Ectodermal cell (in vitro differentiated cells): ENCODE measurements at regions not wholly inside any gene's neighbourhood (a gene's known extent, or its start where the extent isn't known, plus 50 kb on each side); places are given as distances from the start of the nearest gene placed in this dataset.
"Not testable (repeated sequence)": the region's sequence is repeated elsewhere in the genome, so short reads cannot be mapped to it uniquely, and the experiment has no call there.

Source experiments
- H3K27ac ChIP-seq: 2 replicates; pipeline ENCODE4 v1.7.0; 2013; ENCODE audit warnings: mild to moderate bottlenecking, low read depth, low read length; ENCODE audit not compliant: insufficient read depth, poor library complexity, severe bottlenecking
- H3K27me3 ChIP-seq: 2 replicates; pipeline ENCODE4 v1.7.0; 2013; ENCODE audit warnings: mild to moderate bottlenecking, low read length; ENCODE audit not compliant: insufficient read depth, control insufficient read depth, poor library complexity, severe bottlenecking
- H3K36me3 ChIP-seq: one replicate; pipeline ENCODE4 v1.7.0; 2013; ENCODE audit warnings: low read length; ENCODE audit not compliant: control insufficient read depth, insufficient read depth
- H3K4me1 ChIP-seq: one replicate; pipeline ENCODE4 v1.7.0; 2013; ENCODE audit warnings: low read length; ENCODE audit not compliant: control insufficient read depth, insufficient read depth
- H3K4me3 ChIP-seq: 2 replicates; pipeline ENCODE4 v1.7.0; 2013; ENCODE audit warnings: low read depth, low read length, control low read depth; ENCODE audit not compliant: insufficient read depth
- H3K9me3 ChIP-seq: 2 replicates; pipeline ENCODE4 v1.7.0; 2013; ENCODE audit warnings: mild to moderate bottlenecking, low read length, moderate library complexity; ENCODE audit not compliant: control insufficient read depth
- WGBS, 2 experiments: methylation state at CpG; one replicate each; pipeline ENCODE4 v1.1.7; 2013; ENCODE audit warnings: missing lambda C conversion rate in 2 of 2; 5-methylcytosine and 5-hydroxymethylcytosine counted together

DNA sequence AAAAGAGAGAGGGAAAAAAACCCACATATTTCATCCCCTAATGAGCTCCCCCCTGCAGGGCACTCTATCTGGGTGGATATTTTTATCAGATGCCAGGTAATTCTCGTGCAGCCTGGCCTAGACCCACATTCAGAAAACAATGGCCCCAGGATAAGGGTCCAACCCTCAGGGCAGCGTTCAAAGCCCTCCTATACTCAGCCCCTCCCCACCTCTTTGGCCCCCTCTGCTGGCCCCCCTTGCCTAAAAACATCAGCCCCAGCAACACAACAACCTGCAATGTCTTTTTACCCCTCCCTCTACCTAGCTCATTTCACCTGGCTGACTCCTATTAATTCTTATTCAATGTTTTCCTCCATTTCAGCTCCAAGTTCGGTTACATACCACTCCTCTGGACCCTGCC, 145.4 kb upstream of the MED14 start:
- H3K27me3 ChIP-seq: no peaks in the 10 kb centered on the region
- H3K9me3 ChIP-seq: no peaks in the 10 kb centered on the region
- WGBS, 2 experiments: 63 to 71% methylated on average over 3 of the region's 3 CpGs
- no peak overlapping the region for H3K27ac ChIP-seq
- no peak overlapping the region for H3K4me3 ChIP-seq
- H3K4me1 ChIP-seq: no peaks in the 10 kb centered on the region
- H3K36me3 ChIP-seq: no peaks in the 10 kb centered on the region

DNA sequence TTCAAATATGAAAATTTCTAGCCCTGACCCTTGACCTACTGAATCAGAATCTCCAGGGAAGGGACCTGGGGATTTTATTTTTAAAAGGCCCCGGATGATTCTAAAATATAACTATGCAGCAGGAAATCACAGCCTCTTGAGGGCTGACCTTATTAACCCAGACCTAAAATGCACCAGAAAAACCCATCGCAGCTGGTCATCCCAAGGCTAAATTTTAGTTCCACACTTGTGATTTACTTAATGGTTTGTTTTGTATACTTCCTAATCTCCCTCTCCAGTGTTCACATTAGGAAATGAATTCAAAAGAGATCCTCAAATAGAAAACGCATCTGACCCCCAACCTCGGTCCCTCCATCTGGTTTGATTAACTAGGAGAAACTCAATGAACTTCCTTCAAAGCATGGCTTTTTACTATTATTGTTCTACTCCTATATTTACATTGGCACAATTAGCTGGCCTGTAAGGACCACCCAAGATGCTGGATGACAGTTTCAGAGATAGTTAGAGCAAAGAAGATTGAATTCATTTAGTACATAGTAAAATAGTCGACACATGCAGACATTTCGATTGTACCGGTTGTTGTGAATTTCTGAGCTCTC, 147.8 kb upstream of the MED14 start:
- no peaks in the 10 kb centered on the region for H3K36me3 ChIP-seq
- H3K9me3 ChIP-seq: no peaks in the 10 kb centered on the region
- 96 to 98% methylated on average over 6 to 7 of the region's 7 CpGs for WGBS, 2 experiments
- no peaks in the 10 kb centered on the region for H3K27me3 ChIP-seq
- no peak overlapping the region for H3K4me3 ChIP-seq
- no peaks in the 10 kb centered on the region for H3K4me1 ChIP-seq
- no peak overlapping the region for H3K27ac ChIP-seq

DNA sequence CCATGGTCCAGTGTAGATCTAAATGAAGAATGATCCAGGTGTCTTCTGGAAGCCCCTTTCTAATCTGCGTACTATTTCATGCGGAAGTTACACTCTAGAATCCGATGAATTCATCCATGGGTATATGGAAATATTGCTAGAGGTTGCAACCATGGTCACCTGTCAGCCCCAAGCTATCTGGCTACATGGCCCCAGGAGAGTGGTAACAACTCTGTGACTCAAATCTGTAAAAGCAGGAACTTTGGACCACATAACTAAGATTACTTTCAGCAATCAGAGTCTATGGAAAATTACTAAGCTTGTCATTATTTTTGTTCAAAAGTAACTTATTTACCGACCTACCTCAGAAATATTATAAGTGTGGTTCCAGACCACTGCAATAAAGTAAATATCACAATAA, 150.6 kb upstream of the MED14 start:
- H3K27ac ChIP-seq: no peak overlapping the region
- no peaks in the 10 kb centered on the region for H3K9me3 ChIP-seq
- no peaks in the 10 kb centered on the region for H3K4me1 ChIP-seq
- H3K4me3 ChIP-seq: no peak overlapping the region
- no peaks in the 10 kb centered on the region for H3K36me3 ChIP-seq
- no peaks in the 10 kb centered on the region for H3K27me3 ChIP-seq
- WGBS, 2 experiments: 96 to 100% methylated on average over 3 of the region's 4 CpGs

DNA sequence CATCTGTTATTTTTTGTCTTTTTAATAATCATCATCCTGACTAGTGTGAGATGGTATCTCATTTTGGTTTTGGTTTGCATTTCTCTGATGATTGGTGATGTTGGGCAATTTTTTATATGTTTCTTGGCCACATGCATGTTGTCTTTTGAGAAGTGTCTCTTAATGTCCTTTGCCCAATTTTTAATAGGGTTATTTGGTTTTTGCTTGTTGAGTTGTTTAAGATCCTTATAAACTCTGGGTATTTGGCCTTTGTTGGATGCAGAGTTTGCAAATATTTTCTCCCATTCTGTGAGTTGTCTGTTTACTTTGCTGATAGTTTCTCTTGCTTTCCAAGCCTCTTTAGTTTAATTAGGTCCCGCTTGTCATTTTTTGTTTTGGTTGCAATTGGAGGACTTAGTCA, 152.1 kb upstream of the MED14 start:
- no peaks in the 10 kb centered on the region for H3K4me1 ChIP-seq
- no peak overlapping the region for H3K4me3 ChIP-seq
- H3K27me3 ChIP-seq: no peaks in the 10 kb centered on the region
- H3K27ac ChIP-seq: no peak overlapping the region
- H3K9me3 ChIP-seq: no peaks in the 10 kb centered on the region
- 100% methylated on average over 1 of the region's 1 CpG; no CpG with 5 or more reads in 1 of the 2 experiments for WGBS, 2 experiments
- no peaks in the 10 kb centered on the region for H3K36me3 ChIP-seq

DNA sequence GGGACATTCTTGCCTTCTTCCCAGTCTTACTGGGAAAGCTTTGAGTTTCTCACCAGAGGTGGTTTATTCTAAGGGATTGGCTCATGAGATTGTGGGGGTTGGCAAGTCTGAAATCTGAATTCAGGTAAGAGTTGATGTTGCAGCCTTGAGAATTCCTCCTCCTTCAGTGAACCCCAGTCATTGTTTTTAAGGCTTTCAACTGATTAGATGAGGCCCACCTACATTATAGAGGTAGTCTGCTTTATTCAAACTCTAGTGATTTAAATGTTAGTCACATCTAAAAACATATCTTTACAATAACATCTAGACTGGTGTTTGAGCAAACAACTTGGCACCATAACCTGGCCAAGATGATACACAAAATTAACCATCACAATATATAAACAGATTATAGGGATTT, 156.5 kb upstream of the MED14 start:
- H3K4me1 ChIP-seq: no peaks in the 10 kb centered on the region
- no peaks in the 10 kb centered on the region for H3K9me3 ChIP-seq
- no peaks in the 10 kb centered on the region for H3K36me3 ChIP-seq
- no peak overlapping the region for H3K27ac ChIP-seq
- no peaks in the 10 kb centered on the region for H3K27me3 ChIP-seq
- no peak overlapping the region for H3K4me3 ChIP-seq

DNA sequence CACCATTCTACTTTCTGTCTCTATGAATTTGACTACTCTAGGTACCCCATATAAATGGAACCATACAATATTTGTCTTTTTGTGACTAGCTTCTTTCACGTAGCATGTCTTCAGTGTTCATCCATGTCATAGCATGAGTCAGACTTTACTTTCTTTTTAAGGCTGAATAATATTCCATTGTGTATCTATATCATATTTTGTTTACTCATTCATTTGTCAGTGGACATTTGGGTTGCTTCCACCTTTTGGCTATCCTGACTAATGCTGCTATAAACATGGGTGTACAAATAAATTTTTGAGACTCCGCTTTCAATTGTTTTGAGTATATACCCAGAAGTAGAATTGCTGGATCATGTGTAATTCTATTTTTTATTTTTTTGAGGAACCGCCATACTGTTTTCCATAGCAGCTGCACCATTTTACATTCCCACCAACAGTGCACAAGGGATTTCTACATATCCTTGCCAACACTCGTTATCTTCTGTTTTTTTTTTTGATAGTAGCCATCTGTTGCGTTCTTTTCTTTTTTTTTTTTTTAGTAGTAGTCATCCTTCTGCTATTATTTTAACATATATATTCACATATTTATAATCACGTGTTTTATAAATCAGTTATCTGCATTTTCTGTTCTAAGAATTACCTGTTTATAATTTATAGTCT, 158.0 kb upstream of the MED14 start:
- Histone ChIP-seq H3K27me3 (no peaks in the 10 kb centered on the region), H3K9me3 (no peaks in the 10 kb centered on the region), H3K4me3 (no peak overlapping the region), H3K27ac (no peak overlapping the region), H3K4me1 (no peaks in the 10 kb centered on the region), H3K36me3 (no peaks in the 10 kb centered on the region)
- 86 to 100% methylated on average over 2 to 3 of the region's 6 CpGs for WGBS, 2 experiments

DNA sequence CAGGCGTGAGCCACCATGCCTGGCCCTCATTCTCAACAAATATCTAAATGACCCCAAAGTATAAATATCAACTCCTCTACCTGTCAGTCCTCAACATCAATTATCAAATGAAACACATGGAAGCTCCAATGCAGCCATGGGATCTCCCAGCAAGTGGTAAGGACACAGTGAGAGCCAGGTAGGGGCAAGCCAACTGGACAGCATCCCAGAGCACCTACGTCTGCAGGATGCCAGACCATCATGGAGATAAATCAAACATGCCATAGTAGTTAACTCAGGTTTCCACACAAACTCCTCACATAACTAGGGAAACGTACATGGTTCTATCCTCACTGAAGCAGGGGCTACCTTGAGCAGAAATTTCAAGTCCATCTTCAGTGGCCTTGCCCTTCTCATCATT, 159.9 kb upstream of the MED14 start:
- Histone ChIP-seq H3K4me3 (no peak overlapping the region), H3K36me3 (no peaks in the 10 kb centered on the region), H3K4me1 (no peaks in the 10 kb centered on the region), H3K27me3 (no peaks in the 10 kb centered on the region), H3K9me3 (no peaks in the 10 kb centered on the region), H3K27ac (no peak overlapping the region)
- WGBS, 2 experiments: 90 to 97% methylated on average over 3 of the region's 3 CpGs

DNA sequence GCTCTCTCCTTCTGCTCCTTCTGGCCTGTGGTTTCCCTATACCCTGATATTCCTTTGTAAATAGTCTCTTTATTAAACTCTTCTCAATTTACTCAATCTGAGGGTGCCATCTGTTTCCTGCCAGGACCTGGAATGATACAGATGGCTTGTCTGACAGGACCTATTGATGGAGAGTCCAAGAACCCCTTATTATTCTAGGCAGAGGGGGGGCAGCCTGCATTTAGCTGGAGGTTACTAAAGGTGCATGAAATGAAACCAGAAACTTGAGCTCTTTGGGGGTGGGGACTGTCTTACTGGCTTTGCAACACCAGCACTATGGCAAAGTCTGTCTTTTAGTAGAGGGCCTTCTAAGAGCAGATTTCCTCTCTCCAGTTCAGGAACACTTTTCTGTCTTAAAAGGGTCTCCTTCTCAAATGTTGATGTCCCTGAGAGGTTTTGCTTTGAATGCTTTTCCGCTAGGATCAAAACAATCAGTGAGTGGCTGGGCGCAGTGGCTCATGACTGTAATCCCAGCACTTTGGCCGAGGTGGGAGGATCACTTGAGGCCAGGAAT, 162.5 kb upstream of the MED14 start:
- WGBS, 2 experiments: 83 to 85% methylated on average over 3 of the region's 3 CpGs
- Histone ChIP-seq H3K4me3 (no peak overlapping the region), H3K9me3 (no peaks in the 10 kb centered on the region), H3K27me3 (no peaks in the 10 kb centered on the region), H3K4me1 (no peaks in the 10 kb centered on the region), H3K27ac (no peak overlapping the region), H3K36me3 (no peaks in the 10 kb centered on the region)

DNA sequence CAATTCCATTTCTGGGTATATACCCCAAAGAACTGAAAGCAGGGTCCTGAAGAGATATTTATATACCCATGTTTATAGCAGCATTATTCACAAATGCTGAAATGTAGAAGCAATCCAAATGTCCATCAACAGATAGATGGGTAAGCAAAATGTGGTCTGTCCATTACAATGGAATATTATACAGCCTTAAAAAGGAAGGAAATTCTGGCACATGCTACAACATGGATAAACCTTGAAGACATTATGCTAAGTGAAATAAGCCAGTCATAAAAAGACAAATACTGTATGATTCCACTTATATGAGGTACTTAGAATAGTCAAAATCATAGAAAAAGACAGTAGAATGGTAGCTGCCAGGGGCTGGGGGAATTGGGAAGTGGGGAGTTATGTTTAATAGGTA, 169.4 kb upstream of the MED14 start:
- H3K36me3 ChIP-seq, H3K27ac ChIP-seq, H3K27me3 ChIP-seq, H3K4me1 ChIP-seq, H3K9me3 ChIP-seq, H3K4me3 ChIP-seq: not testable (repeated sequence)

DNA sequence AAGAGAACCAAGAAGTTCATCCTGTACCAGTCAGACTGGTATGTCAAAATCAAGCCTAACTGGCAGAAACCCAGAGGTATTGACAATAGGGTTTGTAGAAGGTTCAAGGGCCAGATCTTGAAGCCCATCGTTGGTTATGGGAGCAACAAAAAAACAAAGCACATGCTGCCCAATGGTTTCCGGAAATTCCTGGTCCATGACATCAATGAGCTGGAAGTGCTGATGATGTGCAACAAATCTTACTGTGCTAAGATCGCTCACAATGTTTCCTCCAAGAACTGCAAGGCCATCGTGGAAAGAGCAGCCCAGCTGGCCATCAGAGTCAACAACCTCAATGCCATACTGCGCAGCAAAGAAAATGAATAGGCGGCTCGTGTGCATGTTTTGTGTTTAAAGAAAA, 172.7 kb upstream of the MED14 start:
- no peaks in the 10 kb centered on the region for H3K9me3 ChIP-seq
- no peak overlapping the region for H3K27ac ChIP-seq
- no peaks in the 10 kb centered on the region for H3K27me3 ChIP-seq
- WGBS, 2 experiments: 97% methylated on average over 5 to 7 of the region's 7 CpGs
- H3K4me3 ChIP-seq: no peak overlapping the region
- H3K36me3 ChIP-seq: no peaks in the 10 kb centered on the region
- H3K4me1 ChIP-seq: no peaks in the 10 kb centered on the region
